Spinal cord (tissue), 9 donors: ENCODE measurements at regions not wholly inside any gene's neighbourhood (a gene's known extent, or its start where the extent isn't known, plus 50 kb on each side); places are given as distances from the start of the nearest gene placed in this dataset.

ENCODE experiments used
- DNase-seq, 6 donors: peaks; one replicate each; pipeline versions ENCODE4 v3.0.0 to v3.0.0-alpha.2; 2013 to 2015; ENCODE audit warnings: low spot score in 6 of 6, low read depth in 4 of 6
- H3K27ac ChIP-seq: one replicate; pipeline ENCODE4 v1.5.1; 2013; ENCODE audit warnings: low read depth, low read length, control low read depth
- H3K27me3 ChIP-seq: one replicate; pipeline ENCODE4 v1.6.1; 2013; ENCODE audit warnings: low read length; ENCODE audit not compliant: control insufficient read depth, insufficient read depth
- H3K36me3 ChIP-seq: one replicate; pipeline ENCODE4 v1.6.1; 2013; ENCODE audit warnings: low read length; ENCODE audit not compliant: control insufficient read depth, insufficient read depth
- H3K4me1 ChIP-seq: one replicate; pipeline ENCODE4 v1.6.1; 2013; ENCODE audit warnings: low read length; ENCODE audit not compliant: control insufficient read depth, insufficient read depth
- H3K4me3 ChIP-seq: one replicate; pipeline ENCODE4 v1.5.1; 2013; ENCODE audit warnings: low read depth, low read length, control low read depth
- H3K9me3 ChIP-seq: one replicate; pipeline ENCODE4 v1.6.1; 2013; ENCODE audit warnings: low read length; ENCODE audit not compliant: control insufficient read depth, insufficient read depth
- WGBS: methylation state at CpG from one replicate; pipeline ENCODE4 v1.1.5; 2013; ENCODE audit warnings: missing lambda C conversion rate; ENCODE audit not compliant: insufficient coverage; 5-methylcytosine and 5-hydroxymethylcytosine counted together
- donor health status: healthy.

- H3K27me3 ChIP-seq, result no peaks in the 10 kb centered on the region
- WGBS, result 0% methylated on average over 1 of the region's 3 CpGs
- H3K9me3 ChIP-seq, result peaks cover 3% of the 10 kb centered on the region
- no peaks in the 10 kb centered on the region for H3K36me3 ChIP-seq
- no peak overlapping the region for H3K27ac ChIP-seq
- H3K4me3 ChIP-seq, result no peak overlapping the region
- no peaks in the 10 kb centered on the region for H3K4me1 ChIP-seq
- DNase-seq, result no peak
Observed at GRCh38 chr3:168730073-168730472, 634.3 kb upstream of the GOLIM4 start.

GRCh38 chr3:168722091-168722490, 626.4 kb upstream of the GOLIM4 start:
- no peaks in the 10 kb centered on the region for H3K36me3 ChIP-seq
- no peak overlapping the region for H3K27ac ChIP-seq
- no peaks in the 10 kb centered on the region for H3K27me3 ChIP-seq
- no peak overlapping the region for H3K4me3 ChIP-seq
- no peaks in the 10 kb centered on the region for H3K4me1 ChIP-seq
- DNase-seq, result no peak
- H3K9me3 ChIP-seq, result no peaks in the 10 kb centered on the region

GRCh38 chr3:168714609-168715240, 619.0 kb upstream of the GOLIM4 start:
- Histone ChIP-seq H3K4me1 (no peaks in the 10 kb centered on the region), H3K27me3 (no peaks in the 10 kb centered on the region), H3K36me3 (no peaks in the 10 kb centered on the region), H3K4me3 (no peak overlapping the region), H3K9me3 (no peaks in the 10 kb centered on the region), H3K27ac (no peak overlapping the region)
- WGBS, result 100% methylated on average over 1 of the region's 1 CpG
- DNase-seq, result no peak

- 74% methylated on average over 3 of the region's 9 CpGs for WGBS
- Histone ChIP-seq H3K9me3 (no peaks in the 10 kb centered on the region), H3K27ac (no peak overlapping the region), H3K4me3 (no peak overlapping the region), H3K4me1 (no peaks in the 10 kb centered on the region), H3K36me3 (no peaks in the 10 kb centered on the region), H3K27me3 (no peaks in the 10 kb centered on the region)
- DNase-seq, result peak in 1 of 6 donors; percentile 62
Observed at GRCh38 chr3:168709073-168709472, 613.3 kb upstream of the GOLIM4 start.

- Histone ChIP-seq H3K27ac (no peak overlapping the region), H3K36me3 (no peaks in the 10 kb centered on the region), H3K4me1 (no peaks in the 10 kb centered on the region), H3K27me3 (no peaks in the 10 kb centered on the region), H3K9me3 (no peaks in the 10 kb centered on the region), H3K4me3 (no peak overlapping the region)
- WGBS, result no CpG with 5 or more reads among the region's 2 CpGs
- DNase-seq, result no peak
Observed at GRCh38 chr3:168707900-168708299, 612.2 kb upstream of the GOLIM4 start.

- Histone ChIP-seq H3K9me3 (peaks cover 1% of the 10 kb centered on the region), H3K27me3 (no peaks in the 10 kb centered on the region), H3K4me3 (no peak overlapping the region), H3K4me1 (no peaks in the 10 kb centered on the region), H3K27ac (no peak overlapping the region), H3K36me3 (no peaks in the 10 kb centered on the region)
- no CpG with 5 or more reads among the region's 3 CpGs for WGBS
- DNase-seq, result no peak
Observed at GRCh38 chr3:168705412-168705811, 609.7 kb upstream of the GOLIM4 start.

- no peak overlapping the region for H3K4me3 ChIP-seq
- no peak for DNase-seq
- H3K27ac ChIP-seq, result no peak overlapping the region
- H3K4me1 ChIP-seq, result no peaks in the 10 kb centered on the region
- peaks cover 2% of the 10 kb centered on the region for H3K9me3 ChIP-seq
- WGBS, result 80% methylated on average over 1 of the region's 3 CpGs
- H3K27me3 ChIP-seq, result no peaks in the 10 kb centered on the region
- no peaks in the 10 kb centered on the region for H3K36me3 ChIP-seq
Observed at GRCh38 chr3:168696051-168696450, 600.3 kb upstream of the GOLIM4 start.

GRCh38 chr3:168693870-168694269, 598.1 kb upstream of the GOLIM4 start:
- Histone ChIP-seq H3K4me3 (no peak overlapping the region), H3K36me3 (no peaks in the 10 kb centered on the region), H3K27ac (no peak overlapping the region), H3K27me3 (no peaks in the 10 kb centered on the region), H3K4me1 (no peaks in the 10 kb centered on the region), H3K9me3 (no peaks in the 10 kb centered on the region)
- peak in 2 of 6 donors; percentile 9 to 48 for DNase-seq
- no CpG with 5 or more reads among the region's 3 CpGs for WGBS

- Histone ChIP-seq H3K36me3 (no peaks in the 10 kb centered on the region), H3K9me3 (no peaks in the 10 kb centered on the region), H3K4me3 (no peak overlapping the region), H3K27ac (no peak overlapping the region), H3K4me1 (no peaks in the 10 kb centered on the region), H3K27me3 (no peaks in the 10 kb centered on the region)
- DNase-seq, result no peak
- no CpG with 5 or more reads among the region's 5 CpGs for WGBS
Observed at GRCh38 chr3:168688267-168688666, 592.5 kb upstream of the GOLIM4 start.

GRCh38 chr3:168684519-168684918, 588.8 kb upstream of the GOLIM4 start:
- no peak for DNase-seq
- no peaks in the 10 kb centered on the region for H3K36me3 ChIP-seq
- no peaks in the 10 kb centered on the region for H3K9me3 ChIP-seq
- no peak overlapping the region for H3K4me3 ChIP-seq
- WGBS, result 97% methylated on average over 4 of the region's 6 CpGs
- no peak overlapping the region for H3K27ac ChIP-seq
- H3K4me1 ChIP-seq, result no peaks in the 10 kb centered on the region
- H3K27me3 ChIP-seq, result no peaks in the 10 kb centered on the region
